ENCODE measurements at regions not wholly inside any gene's neighbourhood (a gene's known extent, or its start where the extent isn't known, plus 50 kb on each side); places are given as distances from the start of the nearest gene placed in this dataset.

DNA sequence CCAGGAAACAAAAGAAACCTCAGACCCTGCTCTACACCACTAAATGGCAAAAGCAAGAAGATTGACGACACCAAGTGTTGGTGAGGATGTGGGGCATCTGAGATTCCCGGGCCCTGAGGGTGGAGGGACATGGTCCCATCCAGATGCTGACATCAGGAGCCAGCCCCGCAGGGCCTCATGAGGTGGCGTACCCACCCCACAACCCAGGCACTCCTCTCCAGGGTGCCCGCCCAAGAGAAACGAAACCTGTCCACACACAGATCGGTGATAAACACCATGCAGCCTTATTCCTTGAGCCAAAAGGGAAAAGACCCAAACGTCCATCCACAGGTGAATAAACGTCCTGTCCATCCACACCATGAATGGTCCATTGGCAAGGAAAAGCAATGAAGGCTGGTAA, 54.8 kb upstream of the C14orf180 start:
- TF ChIP-seq LEF1 (IDR thresholded peaks at IDR 0.05; ENCODE audit: borderline replicate concordance) (no peak), CTBP1 (IDR thresholded peaks at IDR 0.05; ENCODE audit: borderline replicate concordance) (no peak), FOXK2 (IDR thresholded peaks at IDR 0.05) (no peak), NFRKB (IDR thresholded peaks at IDR 0.05) (no peak), ELF4 (IDR thresholded peaks at IDR 0.05) (no peak), SUZ12 (IDR thresholded peaks at IDR 0.05) (no peak), FOXA1 (IDR thresholded peaks at IDR 0.05) (no peak), BHLHE40 (IDR thresholded peaks at IDR 0.05; ENCODE audit: borderline replicate concordance) (no peak), TARDBP (IDR thresholded peaks at IDR 0.05) (no peak), HDGF (IDR thresholded peaks at IDR 0.05; ENCODE audit: borderline replicate concordance) (no peak), FOXM1 (IDR thresholded peaks at IDR 0.05; ENCODE audit: borderline replicate concordance) (no peak), L3MBTL2 (conservative IDR thresholded peaks at IDR 0.05) (no peak), ARNT (IDR thresholded peaks at IDR 0.05) (no peak), ZNF384 (IDR thresholded peaks at IDR 0.05) (no peak), SP1 (IDR thresholded peaks at IDR 0.05) (no peak)
- TF ChIP-seq, protein P1, sequence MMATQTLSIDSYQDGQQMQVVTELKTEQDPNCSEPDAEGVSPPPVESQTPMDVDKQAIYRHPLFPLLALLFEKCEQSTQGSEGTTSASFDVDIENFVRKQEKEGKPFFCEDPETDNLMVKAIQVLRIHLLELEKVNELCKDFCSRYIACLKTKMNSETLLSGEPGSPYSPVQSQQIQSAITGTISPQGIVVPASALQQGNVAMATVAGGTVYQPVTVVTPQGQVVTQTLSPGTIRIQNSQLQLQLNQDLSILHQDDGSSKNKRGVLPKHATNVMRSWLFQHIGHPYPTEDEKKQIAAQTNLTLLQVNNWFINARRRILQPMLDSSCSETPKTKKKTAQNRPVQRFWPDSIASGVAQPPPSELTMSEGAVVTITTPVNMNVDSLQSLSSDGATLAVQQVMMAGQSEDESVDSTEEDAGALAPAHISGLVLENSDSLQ (IDR thresholded peaks at IDR 0.05): no peak
- POLR2A ChIA-PET: no interaction called here
- CTCF ChIA-PET: no interaction called here
- no peak for DNase-seq (ENCODE audit: extremely low spot score)

DNA sequence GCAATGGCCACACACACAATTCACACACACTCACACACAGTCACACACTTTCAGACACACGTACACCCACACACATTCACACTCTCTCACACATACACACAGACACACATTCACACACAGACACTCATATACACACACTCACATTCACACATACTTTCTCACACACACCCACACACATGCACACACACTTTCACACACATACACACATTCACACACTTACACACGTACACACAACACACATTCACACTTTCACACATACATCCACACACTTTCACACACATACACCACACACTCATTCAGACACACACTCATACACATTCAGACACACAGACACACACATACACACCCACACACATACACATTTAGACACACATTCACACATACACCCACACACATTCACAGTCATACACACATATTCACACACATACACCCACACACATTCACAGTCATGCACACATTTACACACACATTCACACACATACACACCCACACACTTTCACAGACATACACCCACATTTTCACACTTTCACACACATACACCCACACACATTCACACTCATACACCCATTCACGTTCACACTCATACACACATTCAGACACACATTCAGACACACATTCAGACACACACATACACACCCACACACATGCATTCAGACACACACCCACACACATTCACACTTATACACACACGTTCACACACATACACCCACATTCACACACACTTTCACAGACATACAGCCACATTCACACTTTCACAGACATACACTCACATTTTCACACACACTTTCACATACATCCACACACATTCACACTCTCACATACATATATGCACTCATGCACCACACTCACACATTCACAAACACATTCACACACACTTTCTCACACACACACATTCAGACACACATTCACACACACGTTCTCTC, 52.6 kb upstream of the C14orf180 start:
- ChIA-PET CTCF (no interaction called here), POLR2A (no interaction called here)
- no peak for DNase-seq (ENCODE audit: extremely low spot score)
- TF ChIP-seq ARNT (IDR thresholded peaks at IDR 0.05): no peak
- 0 out of 2 replicates have a peak, but pooled peaks have one; percentile 36 for TF ChIP-seq TARDBP (IDR thresholded peaks at IDR 0.05)

DNA sequence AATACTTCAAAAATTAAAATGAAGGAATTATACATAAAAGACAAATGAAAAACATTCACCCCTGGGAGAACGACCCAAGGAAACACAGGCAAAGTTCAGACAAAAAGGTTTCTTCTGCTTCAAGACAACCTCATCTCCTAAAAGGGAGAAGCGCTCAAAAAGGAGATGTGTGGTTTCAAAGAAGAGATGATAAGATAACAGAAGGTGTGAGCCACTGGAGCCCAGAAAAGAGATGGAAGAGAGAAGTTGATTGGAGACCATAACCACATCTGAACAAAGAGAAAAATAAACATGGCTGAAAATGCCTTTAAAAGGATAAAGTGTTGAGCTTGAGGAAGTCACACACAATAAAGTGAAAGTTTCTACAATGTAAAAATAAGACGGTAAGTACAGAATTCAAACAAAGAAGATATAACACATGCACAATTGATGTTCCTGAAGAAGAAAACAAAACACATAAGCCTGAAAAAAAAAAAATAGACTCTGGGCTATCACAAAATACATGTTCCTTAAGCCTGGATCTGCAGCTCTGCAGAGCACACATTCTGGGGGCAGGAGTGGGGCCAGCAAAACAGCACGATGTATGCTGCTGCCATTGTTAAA, 51.6 kb upstream of the C14orf180 start:
- ChIA-PET CTCF (no interaction called here), POLR2A (no interaction called here)
- TF ChIP-seq NFRKB (IDR thresholded peaks at IDR 0.05): no peak
- TF ChIP-seq BHLHE40 (IDR thresholded peaks at IDR 0.05; ENCODE audit: borderline replicate concordance): no peak
- TF ChIP-seq ARNT (IDR thresholded peaks at IDR 0.05): no peak
- no peak for TF ChIP-seq FOXM1 (IDR thresholded peaks at IDR 0.05; ENCODE audit: borderline replicate concordance)
- no peak for TF ChIP-seq TARDBP (IDR thresholded peaks at IDR 0.05)
- no peak for TF ChIP-seq LEF1 (IDR thresholded peaks at IDR 0.05; ENCODE audit: borderline replicate concordance)
- TF ChIP-seq ZNF384 (IDR thresholded peaks at IDR 0.05): no peak
- no peak for TF ChIP-seq FOXA1 (IDR thresholded peaks at IDR 0.05)
- no peak for TF ChIP-seq FOXK2 (IDR thresholded peaks at IDR 0.05)
- no peak for TF ChIP-seq L3MBTL2 (conservative IDR thresholded peaks at IDR 0.05)
- TF ChIP-seq SUZ12 (IDR thresholded peaks at IDR 0.05): no peak
- no peak for TF ChIP-seq CTBP1 (IDR thresholded peaks at IDR 0.05; ENCODE audit: borderline replicate concordance)
- no peak for TF ChIP-seq SP1 (IDR thresholded peaks at IDR 0.05)
- TF ChIP-seq, protein P1 (IDR thresholded peaks at IDR 0.05): no peak
- no peak for TF ChIP-seq ELF4 (IDR thresholded peaks at IDR 0.05)
- TF ChIP-seq HDGF (IDR thresholded peaks at IDR 0.05; ENCODE audit: borderline replicate concordance): no peak

DNA sequence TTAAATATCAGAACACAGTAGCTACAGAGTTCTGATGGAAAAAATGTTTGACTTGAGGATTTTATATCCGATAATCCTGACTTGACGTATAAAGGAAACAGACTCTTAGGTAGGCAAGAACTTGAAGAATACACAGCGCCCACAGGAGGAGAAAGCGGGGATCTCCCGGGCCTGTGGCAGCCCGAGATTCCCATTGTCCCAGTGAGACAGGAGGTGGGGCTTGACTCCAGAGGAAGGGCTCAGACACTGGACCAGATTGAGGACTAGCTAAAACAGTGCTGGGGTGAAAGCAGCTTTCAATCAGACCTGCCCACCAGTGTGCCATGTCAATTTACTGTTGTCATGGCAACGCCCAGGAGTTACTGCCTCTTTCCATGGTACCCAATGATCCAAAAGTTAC, 51.1 kb upstream of the C14orf180 start:
- no peak for DNase-seq (ENCODE audit: extremely low spot score)
- no peak for TF ChIP-seq LEF1 (IDR thresholded peaks at IDR 0.05; ENCODE audit: borderline replicate concordance)
- TF ChIP-seq FOXK2 (IDR thresholded peaks at IDR 0.05): no peak
- no peak for TF ChIP-seq FOXM1 (IDR thresholded peaks at IDR 0.05; ENCODE audit: borderline replicate concordance)
- no peak for TF ChIP-seq ARNT (IDR thresholded peaks at IDR 0.05)
- ChIA-PET POLR2A (no interaction called here), CTCF (no interaction called here)

More for the DNA sequence above, 51.6 kb upstream of the C14orf180 start:
- DNase-seq (ENCODE audit: extremely low spot score): no peak

All from HEK293T (cell line).